ENCODE measurements at regions not wholly inside any gene's neighbourhood (a gene's known extent, or its start where the extent isn't known, plus 50 kb on each side); places are given as distances from the start of the nearest gene placed in this dataset.

DNA sequence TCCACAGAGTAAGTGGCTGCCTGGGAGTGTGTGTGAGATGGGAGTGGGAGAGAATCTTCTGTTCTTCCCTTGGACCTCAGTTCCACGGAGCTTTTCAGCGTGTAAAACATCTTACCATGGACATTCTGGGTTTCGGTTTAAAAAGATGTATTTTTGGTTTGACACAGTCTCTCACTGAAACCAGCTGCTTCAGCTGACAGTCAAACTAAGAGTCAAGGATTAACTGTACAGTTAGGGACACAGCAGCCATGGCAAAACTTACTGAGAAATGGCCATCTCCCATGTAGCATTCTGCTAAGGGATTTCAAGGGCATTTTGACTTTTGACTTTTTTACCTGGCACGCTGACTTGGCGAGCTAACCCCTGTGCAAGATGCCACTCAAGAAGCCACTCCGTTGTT is 93.8 kb upstream of the IL12B start:
- TF ChIP-seq, protein P1, sequence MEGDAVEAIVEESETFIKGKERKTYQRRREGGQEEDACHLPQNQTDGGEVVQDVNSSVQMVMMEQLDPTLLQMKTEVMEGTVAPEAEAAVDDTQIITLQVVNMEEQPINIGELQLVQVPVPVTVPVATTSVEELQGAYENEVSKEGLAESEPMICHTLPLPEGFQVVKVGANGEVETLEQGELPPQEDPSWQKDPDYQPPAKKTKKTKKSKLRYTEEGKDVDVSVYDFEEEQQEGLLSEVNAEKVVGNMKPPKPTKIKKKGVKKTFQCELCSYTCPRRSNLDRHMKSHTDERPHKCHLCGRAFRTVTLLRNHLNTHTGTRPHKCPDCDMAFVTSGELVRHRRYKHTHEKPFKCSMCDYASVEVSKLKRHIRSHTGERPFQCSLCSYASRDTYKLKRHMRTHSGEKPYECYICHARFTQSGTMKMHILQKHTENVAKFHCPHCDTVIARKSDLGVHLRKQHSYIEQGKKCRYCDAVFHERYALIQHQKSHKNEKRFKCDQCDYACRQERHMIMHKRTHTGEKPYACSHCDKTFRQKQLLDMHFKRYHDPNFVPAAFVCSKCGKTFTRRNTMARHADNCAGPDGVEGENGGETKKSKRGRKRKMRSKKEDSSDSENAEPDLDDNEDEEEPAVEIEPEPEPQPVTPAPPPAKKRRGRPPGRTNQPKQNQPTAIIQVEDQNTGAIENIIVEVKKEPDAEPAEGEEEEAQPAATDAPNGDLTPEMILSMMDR (IDR thresholded peaks at IDR 0.05; ENCODE audit: poor library complexity) = no peak
- TF ChIP-seq EZH2 (IDR thresholded peaks at IDR 0.05; ENCODE audit: borderline replicate concordance) = no peak
- no peak for TF ChIP-seq EZH2phosphoT487 (IDR thresholded peaks at IDR 0.05; ENCODE audit: low read depth, severe bottlenecking, unreplicated experiment)

Measured in hepatocyte (in vitro differentiated cells).